HG03064 (cell line): ENCODE measurements at regions not wholly inside any gene's neighbourhood (a gene's known extent, or its start where the extent isn't known, plus 50 kb on each side); places are given as distances from the start of the nearest gene placed in this dataset.

ENCODE experiments used
- ATAC-seq: cut with Tn5 transposase; IDR thresholded peaks from one replicate; pipeline ENCODE4 v1.9.1; 2021; ENCODE audit warnings: low read depth; ENCODE audit not compliant: unreplicated experiment

GRCh38 chr1:79663916-79664315, 657.4 kb upstream of the ADGRL4 start:
- ATAC-seq = no peak

- ATAC-seq = no peak
These were observed 656.1 kb upstream of the ADGRL4 start for GRCh38 chr1:79662596-79662995.

GRCh38 chr1:79660129-79660528, 653.6 kb upstream of the ADGRL4 start:
- no peak for ATAC-seq

GRCh38 chr1:79657951-79658658, 651.6 kb upstream of the ADGRL4 start:
- ATAC-seq = no peak

GRCh38 chr1:79655876-79656275, 649.3 kb upstream of the ADGRL4 start:
- no peak for ATAC-seq

- ATAC-seq = no peak
These were observed 645.9 kb upstream of the ADGRL4 start for GRCh38 chr1:79652426-79652825.

GRCh38 chr1:79648126-79648525, 641.6 kb upstream of the ADGRL4 start:
- ATAC-seq = no peak

GRCh38 chr1:79646880-79647279, 640.4 kb upstream of the ADGRL4 start:
- ATAC-seq = no peak

GRCh38 chr1:79638382-79638781, 631.9 kb upstream of the ADGRL4 start:
- ATAC-seq = no peak

GRCh38 chr1:79633456-79633855, 626.9 kb upstream of the ADGRL4 start:
- no peak for ATAC-seq

GRCh38 chr1:79629414-79629813, 622.9 kb upstream of the ADGRL4 start:
- ATAC-seq = no peak

GRCh38 chr1:79617777-79618176, 611.2 kb upstream of the ADGRL4 start:
- no peak for ATAC-seq

- ATAC-seq = no peak
These were observed 608.2 kb upstream of the ADGRL4 start for GRCh38 chr1:79614762-79615161.

GRCh38 chr1:79614106-79614505, 607.6 kb upstream of the ADGRL4 start:
- no peak for ATAC-seq

GRCh38 chr1:79613046-79613445, 606.5 kb upstream of the ADGRL4 start:
- ATAC-seq = no peak

GRCh38 chr1:79604490-79605198, 598.1 kb upstream of the ADGRL4 start:
- no peak for ATAC-seq

- no peak for ATAC-seq
These were observed 597.3 kb upstream of the ADGRL4 start for GRCh38 chr1:79603843-79604242.

- no peak for ATAC-seq
These were observed 592.7 kb upstream of the ADGRL4 start for GRCh38 chr1:79599257-79599656.

GRCh38 chr1:79595931-79596330, 589.4 kb upstream of the ADGRL4 start:
- no peak for ATAC-seq

GRCh38 chr1:79594121-79594698, 587.7 kb upstream of the ADGRL4 start:
- ATAC-seq = no peak

GRCh38 chr1:79592707-79593106, 586.2 kb upstream of the ADGRL4 start:
- no peak for ATAC-seq

GRCh38 chr1:79588719-79589118, 582.2 kb upstream of the ADGRL4 start:
- ATAC-seq = no peak
